G401 (cell line): ENCODE measurements at regions not wholly inside any gene's neighbourhood (a gene's known extent, or its start where the extent isn't known, plus 50 kb on each side); places are given as distances from the start of the nearest gene placed in this dataset.
"Not testable (repeated sequence)": the region's sequence is repeated elsewhere in the genome, so short reads cannot be mapped to it uniquely, and the experiment has no call there.

ENCODE experiments used
- DNase-seq: peaks from one replicate; pipeline ENCODE4 v3.0.0-alpha.2; 2015; ENCODE audit warnings: low spot score
- in situ Hi-C: cut with HindIII; loops from 2 replicates; pipeline ENCODE4 v1.10.0; 2016; ENCODE audit warnings: low sequenced_read_pairs, mixed read lengths

DNA sequence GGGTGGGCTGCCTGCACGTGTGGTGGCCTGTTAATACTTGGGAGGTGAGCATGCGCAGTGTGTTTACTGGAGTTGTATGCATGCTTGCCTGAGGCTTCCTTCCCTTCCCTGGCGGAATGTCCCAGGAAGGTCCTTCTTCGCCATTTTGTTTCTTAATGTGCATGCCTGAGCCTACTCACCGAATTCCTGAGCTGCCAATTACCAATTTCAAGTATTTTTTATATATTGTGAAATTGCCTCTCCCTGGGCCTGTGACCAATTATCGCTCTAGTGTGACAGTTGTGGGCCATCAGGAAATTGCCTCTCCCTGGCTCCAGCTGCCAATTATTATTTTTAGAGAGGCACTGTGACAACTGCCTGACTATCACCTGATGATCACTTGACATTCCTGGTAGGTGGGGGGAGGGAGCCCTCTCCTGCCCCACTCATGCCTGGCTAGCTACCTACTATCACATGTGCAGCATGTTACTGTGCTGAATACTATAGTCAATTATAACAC lies 70.0 kb downstream of the FAM50B start:
- no peak for DNase-seq
- in situ Hi-C loops: no loop called here

DNA sequence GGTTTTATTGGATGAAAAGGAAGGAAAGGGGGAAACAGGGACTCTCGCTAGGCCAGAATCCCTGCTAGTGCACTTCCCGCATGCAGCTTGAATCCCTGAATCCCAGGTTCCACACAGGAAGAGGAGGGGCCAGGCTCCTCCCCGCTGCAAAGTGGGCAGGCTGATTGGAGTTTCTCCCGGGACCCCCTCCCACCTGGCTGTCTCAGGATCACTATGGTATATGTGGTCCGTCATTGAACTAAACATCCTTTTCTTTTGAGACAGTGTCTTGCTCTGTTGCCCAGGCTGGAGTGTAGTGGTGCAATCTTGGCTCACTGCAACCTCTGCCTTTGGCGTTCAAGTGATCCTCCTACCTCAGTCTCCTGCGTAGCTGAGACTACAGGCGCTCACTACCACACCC lies 70.7 kb downstream of the FAM50B start:
- in situ Hi-C loops: no loop called here
- no peak for DNase-seq

DNA sequence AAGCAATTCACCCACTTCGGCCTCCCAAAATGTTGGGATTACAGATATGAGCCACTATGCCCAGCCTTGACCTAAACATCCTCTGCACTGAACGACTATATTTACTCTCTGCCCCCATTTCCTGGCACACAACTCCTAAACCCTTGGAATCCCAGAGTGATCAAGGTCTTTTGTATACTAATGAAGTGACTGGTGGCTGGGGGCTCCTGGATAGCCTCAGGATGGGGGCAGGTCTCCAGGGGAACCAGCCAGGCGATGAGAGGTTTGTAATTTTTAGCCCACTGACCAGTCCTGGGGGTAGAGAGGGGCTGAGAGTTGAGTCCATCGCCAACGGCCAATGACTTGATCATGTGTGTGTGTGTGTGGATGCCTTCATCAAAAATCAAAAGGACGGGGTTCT lies 71.1 kb downstream of the FAM50B start:
- no peak for DNase-seq
- in situ Hi-C loops: no loop called here

DNA sequence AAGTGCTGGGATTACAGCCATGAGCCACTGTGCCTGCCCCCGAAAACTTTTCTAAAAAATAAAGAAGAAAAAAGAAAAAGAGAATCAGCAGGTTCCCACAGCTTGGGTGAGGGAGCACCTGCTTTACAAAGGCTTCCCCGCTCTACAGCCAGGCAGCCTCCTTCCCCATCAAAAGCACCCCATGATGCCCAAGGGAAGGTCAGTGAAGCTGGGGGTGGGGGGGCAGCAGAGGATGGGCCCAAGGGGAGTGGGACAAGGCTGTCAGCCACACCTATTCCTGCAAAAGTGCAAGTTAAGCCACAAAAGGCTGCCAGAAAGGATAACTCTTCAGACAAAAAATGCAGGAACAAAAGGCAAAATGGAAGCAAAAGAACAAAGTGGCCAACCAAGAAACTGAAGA lies 72.5 kb downstream of the FAM50B start:
- in situ Hi-C loops: no loop called here

DNA sequence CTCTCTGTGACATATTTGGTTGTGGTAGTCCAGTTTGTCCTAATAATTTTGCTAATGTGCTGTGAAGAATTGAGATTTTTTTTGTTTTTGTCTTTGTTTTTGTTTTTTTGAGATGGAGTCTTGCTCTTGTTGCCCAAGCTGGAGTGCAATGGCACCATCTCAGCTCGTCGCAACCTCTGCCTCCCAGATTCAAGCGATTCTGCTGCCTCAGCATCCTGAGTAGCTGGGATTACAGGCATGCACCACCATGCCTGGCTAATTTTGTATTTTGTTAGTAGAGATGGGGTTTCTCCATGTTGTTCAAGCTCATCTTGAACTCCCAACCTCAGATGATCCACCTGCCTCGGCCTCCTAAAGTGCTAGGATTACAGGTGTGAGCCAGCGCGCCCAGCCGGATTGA lies 73.4 kb downstream of the FAM50B start:
- in situ Hi-C loops, DNase-seq: not testable (repeated sequence)

More for the DNA sequence above, 72.5 kb downstream of the FAM50B start:
- no peak for DNase-seq

DNA sequence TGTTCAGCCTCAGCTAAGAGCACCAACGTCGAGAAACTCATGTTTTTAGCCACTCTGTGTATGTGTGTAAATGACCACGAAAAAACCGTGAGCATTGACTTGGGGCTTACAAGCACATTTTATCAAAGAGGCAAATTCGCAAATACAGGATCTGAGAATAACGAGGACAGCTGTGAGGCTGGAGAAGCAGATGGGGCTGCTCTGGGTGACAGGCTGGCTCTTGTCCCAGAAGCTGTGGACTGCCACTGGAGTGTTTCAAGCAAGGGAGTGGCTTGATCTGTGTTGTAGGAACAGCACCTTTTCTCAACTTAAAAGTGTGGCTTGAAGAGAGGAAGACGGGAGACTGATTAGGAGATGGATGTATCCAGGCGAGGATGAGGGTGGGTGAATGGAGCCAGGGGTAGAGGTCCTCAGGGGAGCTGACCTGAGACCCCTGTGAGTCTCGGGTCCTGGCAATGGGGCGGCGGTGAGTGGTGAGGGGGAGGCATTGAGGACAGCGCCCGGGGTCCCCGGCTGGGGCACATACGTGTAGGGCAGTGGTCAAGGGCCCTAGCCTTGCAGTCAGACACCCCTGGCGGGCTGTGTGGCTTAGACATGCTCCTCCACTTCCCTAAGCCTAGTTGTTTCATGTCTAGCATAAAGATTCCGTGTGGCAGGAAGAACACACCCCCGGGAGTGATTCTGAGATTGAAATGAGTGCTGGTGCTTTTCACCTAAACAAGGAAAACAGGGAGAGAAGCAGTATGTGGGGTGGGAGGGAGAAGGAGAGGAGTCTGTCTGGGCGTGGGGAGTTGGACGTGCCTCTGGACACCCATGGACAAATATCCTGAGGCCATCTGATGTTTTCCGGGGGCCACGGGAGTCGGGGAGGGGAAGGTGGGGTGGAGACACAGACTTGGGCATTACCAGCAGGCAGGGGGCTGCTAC lies 76.3 kb downstream of the FAM50B start:
- in situ Hi-C loops: not testable (repeated sequence)

DNA sequence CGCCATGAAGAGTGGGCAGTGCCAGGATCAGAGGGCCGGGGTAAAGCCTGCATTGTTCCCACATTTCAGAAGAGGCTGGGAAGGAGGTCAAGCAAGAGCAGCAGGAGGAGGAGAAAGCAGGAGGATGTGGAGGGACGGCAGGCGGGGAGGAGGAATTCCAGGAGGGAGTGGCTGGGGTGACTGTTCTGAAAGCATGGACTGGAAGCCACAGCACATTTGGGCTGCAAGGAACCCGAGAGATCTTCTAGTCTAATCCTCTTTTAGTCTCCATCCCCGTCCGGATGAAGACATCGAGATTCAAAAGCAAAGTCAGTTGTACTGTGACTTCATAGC lies 76.9 kb downstream of the FAM50B start:
- in situ Hi-C loops: no loop called here
- DNase-seq: no peak

More for the DNA sequence above, 76.3 kb downstream of the FAM50B start:
- not testable (repeated sequence) for DNase-seq

DNA sequence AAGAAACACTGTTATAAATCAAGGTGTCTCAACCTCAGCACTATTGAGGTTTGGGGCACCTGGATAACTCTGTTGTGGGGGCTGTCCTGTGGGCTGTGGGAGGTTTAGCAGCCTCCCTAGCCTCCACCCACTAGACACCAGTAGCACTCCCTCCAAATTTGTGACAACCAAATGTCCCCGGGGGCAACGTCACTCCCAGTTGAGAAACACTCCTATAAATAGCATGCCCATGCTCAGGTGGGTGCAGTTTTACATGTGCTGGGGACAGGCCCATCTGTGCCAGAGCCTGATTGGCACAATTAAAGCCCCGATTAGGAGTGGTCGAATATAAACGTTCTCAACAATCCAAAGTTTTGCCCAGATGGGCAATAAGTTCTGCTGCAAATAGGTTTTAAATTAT lies 78.9 kb downstream of the FAM50B start:
- DNase-seq: no peak
- in situ Hi-C loops: no loop called here

DNA sequence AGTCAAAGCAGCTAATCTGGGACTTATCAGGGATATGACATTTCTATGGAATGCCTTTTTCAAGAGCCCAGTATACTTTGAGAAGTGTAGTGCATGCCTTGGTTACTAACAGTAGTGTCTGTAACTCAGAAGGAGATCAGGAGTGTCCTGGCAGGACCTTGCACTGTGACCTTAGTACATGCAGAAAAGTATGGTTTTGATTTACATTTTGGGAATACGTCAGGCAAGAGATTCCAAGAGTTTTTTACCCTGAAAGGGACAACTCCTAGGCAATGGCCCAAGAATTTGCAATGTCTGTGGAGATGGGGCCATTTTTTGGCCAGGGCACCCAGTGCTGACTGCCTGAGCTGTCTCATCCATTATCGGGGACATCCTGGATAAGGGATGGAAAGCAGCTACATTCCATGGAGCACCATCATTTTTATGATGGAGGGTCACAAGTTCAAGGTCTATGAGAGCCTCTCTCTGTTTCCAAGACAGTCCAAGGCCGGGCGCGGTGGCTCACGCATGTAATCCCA lies 80.2 kb downstream of the FAM50B start:
- no peak for DNase-seq
- in situ Hi-C loops: no loop called here

DNA sequence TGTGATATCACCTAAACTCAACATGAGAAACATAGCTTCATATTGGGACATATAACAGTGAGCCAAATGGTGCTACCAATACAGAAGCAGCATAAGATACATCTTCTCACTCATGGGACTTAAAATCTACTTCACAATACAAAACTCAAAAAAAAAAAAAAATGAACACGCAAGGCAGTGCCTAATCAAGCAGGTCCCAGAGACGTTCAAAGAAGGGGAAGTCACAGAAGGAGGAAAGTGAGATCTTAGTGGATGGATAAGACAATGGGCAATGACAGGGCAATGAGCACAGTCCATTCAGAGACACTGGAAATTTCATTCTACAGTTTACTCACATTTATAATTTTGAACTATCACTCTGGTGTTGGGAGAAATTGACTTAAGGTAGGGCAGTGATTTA lies 88.3 kb downstream of the FAM50B start:
- in situ Hi-C loops: no loop called here
- DNase-seq: no peak

DNA sequence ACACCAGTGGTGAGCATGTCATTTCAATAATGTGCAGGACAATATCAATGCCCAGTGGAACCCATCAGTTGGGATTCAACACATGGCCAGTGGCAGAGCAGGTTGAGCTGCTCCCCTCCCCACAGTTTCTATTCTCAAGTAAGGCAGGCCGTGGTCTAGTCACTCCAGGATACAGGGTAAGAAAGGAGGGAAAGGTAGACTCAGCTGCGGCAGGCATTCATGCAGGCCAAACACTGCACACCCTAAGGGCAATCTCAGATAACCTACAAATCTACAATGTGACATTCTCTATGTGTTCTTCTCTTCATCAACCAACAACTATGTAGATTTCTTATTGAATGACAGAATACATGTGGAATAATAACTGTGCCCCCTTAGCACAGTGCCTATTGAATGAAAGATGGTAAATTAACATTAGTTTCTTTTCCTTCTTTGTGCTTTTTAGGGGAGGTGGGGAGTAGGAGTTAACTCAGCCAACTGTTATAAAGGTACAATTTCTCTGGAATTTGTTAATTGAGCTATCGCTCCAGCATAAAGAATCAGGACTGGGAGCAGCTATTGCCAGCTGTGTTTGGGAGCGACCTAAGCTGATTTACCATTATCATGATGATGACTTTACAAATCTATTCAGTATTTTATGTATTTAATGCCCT lies 89.7 kb downstream of the FAM50B start:
- no peak for DNase-seq
- in situ Hi-C loops: no loop called here

DNA sequence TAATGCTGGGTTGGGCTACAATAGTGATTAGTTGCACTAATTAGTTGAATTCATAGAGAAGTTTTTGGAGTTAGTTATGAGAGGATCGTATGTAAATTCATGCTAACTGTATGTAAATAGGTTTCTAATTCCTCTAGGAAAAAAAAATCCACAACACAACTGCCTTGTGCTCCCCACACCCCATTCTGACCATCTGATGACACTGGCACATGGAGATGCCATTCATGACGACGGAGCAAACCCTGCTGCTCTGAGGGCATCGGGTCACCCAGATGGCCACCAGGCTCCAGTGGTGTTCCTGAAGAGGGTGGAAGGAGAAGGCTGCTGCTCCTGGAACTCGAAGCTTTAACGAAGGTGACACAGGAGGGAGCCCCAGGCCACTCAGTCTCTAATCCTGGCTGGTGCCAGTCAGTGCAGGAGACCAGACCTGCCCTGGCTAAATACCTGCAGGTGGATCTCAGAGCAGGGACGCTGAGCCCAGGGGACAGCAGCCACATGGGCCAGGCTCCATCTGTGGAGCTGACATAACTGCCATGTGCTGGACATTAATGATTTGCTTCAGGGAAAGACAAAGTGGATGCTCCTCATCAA lies 90.3 kb downstream of the FAM50B start:
- no peak for DNase-seq
- in situ Hi-C loops: no loop called here

DNA sequence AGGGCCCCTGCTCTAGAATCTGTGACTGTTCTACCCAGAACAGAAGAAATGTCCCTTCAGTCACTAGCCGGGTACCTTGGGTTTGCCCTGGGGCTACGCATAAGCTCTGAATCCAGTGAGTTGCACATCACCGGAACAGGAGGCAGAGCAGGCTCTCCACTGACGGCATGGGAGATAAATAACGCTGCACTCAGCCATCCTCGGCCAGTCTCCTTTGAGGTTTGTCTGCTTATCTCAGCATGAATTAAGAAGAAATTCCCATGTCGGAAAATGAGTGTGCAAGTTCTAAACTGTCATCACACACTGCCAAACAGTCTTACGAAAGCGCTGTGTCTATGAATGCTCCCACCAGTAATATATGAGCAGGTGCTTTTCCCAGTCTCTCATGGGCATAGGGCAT lies 90.8 kb downstream of the FAM50B start:
- in situ Hi-C loops: no loop called here

DNA sequence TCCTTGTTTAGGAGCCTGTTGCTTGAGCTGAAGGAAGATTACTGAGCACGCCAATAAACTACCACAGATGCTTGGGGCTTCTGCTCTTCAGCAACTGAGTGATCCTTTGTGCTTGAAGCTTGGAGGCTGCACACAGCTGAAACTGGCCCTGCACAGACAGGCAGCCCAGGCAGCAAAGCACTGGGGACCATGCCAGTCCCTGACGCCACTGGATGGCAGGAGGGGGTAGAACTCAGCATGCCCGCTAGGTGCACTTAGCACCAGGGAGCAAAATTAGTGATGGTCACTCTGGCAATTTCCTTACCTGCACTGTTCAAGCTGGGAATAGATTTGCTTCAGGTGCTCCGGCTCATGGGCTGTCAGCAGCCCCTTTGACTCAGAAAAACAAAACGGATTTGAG lies 91.5 kb downstream of the FAM50B start:
- no peak for DNase-seq
- in situ Hi-C loops: no loop called here

More for the DNA sequence above, 90.8 kb downstream of the FAM50B start:
- DNase-seq: no peak

DNA sequence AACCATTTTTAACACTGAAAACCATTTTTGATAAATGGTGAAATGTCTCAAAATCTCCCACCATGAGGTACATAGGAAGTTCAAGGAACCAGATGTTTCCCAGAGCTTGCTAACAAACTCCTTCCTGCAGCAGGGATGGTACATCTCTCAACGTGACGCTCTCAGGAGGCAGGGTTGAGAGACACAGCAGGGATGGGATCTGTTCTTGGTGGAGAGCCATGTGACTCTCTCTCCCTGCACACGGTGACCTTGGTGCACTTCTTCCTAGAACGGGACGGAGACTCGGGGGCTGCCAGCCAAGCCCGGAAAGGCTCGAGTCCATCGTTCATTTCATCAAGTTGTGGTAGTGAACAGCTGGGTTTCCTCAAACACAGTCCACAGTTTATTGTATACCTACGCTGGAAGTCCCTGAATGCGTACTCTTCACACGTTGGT lies 94.2 kb downstream of the FAM50B start:
- in situ Hi-C loops: no loop called here
- no peak for DNase-seq

DNA sequence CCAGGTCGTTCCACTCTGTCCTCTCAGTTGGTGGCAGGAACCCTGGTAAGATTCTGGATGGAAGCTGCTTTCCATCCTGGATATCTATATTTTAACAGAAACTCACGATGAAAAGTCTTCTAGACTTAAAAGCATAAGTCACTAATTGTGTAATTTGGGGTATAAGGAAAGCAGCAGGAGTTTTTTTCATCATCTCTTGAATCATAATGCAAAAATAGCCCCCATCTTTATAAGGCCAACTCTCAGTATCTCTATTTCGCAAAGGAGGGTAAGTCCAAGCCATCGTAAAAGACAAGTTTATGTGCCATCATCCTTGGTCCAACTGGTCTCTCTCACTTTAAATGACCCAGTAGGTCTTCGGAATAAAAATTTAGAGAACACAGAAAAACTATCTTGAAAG lies 95.1 kb downstream of the FAM50B start:
- in situ Hi-C loops: no loop called here
- no peak for DNase-seq

DNA sequence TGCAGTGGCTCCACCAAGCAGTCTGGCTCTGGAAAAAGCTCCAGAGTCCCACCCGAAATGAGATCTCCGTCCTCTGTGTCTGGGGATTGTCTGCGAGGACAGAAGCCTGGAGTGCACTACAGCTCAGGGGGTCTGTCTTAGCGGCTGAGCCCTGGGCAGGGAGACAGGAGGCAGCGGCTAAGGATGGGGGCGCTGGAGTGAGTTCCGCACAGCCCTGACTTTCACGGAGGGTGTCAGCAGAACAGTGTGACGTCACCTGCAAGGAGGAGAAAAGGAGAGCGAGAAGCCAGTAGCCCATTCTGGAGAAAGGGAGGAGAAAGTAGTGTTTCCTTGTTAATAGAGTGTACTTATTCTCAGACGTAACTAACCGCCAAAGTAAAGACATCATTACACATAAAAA lies 97.6 kb downstream of the FAM50B start:
- no peak for DNase-seq
- in situ Hi-C loops: no loop called here

DNA sequence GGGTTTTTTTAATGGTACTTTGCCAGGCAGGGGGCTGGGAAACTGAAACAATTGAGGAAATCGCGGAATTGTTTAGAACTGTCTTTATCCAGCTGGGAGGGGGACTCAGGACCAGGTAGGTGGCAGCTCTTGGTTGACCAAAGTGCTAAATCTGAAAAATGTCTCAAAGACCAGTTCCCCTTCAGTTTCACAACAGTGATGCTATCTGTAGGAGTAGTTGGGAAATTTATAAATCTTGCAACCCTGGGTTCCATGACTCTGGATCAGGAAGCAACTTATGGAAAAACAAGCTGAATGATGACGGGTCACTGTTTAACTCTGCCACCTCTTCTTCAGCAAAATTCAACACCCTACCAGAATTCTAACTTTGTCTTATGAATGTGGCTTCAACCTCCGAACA lies 99.7 kb downstream of the FAM50B start:
- no peak for DNase-seq
- in situ Hi-C loops: no loop called here

DNA sequence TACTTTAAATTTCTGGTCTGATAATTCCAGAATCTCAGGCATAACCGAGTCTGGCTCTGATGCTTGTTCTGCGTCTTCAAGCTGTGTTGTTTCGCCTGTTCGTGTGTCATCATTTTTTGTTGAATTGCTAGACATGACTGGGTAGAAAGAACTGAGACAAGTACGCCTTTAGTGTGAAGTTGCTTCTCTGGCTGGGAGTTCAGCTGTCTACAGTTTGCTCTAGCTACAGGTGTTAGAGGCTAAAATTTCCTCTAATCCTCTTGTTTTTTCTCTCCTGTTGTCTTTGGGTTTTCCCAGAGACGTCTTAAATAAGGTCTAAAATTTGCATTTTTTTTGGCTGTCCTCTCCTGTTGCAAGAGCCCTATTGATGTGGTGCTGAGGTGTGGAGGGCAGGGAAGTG lies 100.3 kb downstream of the FAM50B start:
- in situ Hi-C loops: no loop called here
- DNase-seq: no peak

DNA sequence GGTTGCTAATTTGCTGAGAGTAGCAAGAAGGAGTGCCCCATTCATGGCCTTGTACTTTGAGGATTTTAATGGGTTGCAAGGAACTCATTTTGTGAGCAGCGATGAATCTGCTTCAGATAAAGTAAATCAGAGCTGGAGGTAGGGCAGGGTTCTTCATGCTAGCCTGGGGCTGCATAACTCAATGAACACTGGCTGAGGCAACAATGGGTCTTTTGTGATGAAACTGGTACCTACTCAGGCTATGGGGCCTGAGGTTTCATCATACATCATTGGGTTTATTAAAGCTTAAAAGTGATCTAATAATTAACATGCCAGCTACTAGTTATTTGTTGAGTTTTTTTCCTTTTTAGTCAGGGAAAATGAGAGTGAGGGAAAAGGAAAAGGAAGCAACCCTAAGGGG lies 106.9 kb downstream of the FAM50B start:
- in situ Hi-C loops: no loop called here
- DNase-seq: no peak
